Esophagus squamous epithelium (tissue), 4 donors: ENCODE measurements at regions not wholly inside any gene's neighbourhood (a gene's known extent, or its start where the extent isn't known, plus 50 kb on each side); places are given as distances from the start of the nearest gene placed in this dataset.

Source experiments
- CTCF ChIP-seq, 6 experiments: fragments of 450-650 bp in 4 of 6; fragments of 200-600 bp in 2 of 6; sonication (generic) in 2 of 6; IDR thresholded peaks; one replicate each; pipeline ENCODE4 v1.5.1; 2016 to 2019; ENCODE audit warnings: antibody characterized with exemption in 6 of 6, mild to moderate bottlenecking in 4 of 6, moderate library complexity in 4 of 6
- POLR2A ChIP-seq, 4 donors: fragments of 450-650 bp; IDR thresholded peaks; one replicate each; pipeline ENCODE4 v1.6.1; 2017; ENCODE audit warnings: antibody characterized with exemption in 4 of 4, mild to moderate bottlenecking in 4 of 4, moderate library complexity in 3 of 4

- TF ChIP-seq CTCF (IDR thresholded peaks at IDR 0.05) (no peak), POLR2A (IDR thresholded peaks at IDR 0.05) (no peak)
Measured at GRCh38 chr5:108521011-108521700, 139.3 kb upstream of the FBXL17 start.
